NCI-H510A (cell line): ENCODE measurements at regions not wholly inside any gene's neighbourhood (a gene's known extent, or its start where the extent isn't known, plus 50 kb on each side); places are given as distances from the start of the nearest gene placed in this dataset.

Source experiments
- DNase-seq: peaks from one replicate; lab custom pipeline; 2025; lab: John Stamatoyannopoulos, UW

DNA sequence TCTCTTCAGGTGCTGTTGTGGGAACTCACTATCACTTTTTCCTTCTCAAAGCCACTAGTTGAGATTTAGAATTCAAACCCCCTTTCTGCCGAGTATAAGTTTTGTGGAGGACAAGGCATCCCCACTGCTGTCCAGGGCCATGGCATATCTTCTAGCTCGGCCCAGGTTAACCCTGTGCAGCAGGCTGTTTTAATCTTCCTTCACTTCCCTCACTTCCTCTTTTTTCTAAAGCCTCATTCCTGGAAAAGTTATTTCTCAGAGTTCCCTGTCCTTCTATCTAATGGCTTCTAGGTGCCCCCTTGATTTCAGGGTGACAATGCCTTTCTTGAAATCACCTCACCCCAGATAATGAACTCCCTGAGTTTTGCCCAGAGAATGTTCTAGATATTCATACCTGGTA is 222.3 kb downstream of the SNX10 start:
- DNase-seq, result no peak

DNA sequence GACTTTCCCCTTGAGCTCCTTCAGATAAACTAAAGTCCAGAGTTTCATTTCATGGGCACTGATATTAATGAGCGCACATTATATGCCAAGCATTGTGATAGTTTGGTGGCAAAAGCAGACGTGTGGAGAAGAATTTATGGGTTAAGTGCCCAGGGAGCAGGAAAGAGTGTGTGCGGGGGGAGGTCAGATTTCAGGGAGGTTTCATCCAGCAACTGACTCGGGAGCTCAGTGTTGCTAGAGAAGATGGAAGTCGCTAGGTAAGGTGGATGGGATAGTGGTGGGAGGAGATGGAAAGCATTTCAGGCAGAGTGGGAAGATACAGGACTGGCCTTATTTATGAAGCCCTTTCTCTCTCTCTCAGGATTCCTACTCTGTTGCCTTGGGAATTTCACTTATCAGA is 223.0 kb downstream of the SNX10 start:
- no peak for DNase-seq

DNA sequence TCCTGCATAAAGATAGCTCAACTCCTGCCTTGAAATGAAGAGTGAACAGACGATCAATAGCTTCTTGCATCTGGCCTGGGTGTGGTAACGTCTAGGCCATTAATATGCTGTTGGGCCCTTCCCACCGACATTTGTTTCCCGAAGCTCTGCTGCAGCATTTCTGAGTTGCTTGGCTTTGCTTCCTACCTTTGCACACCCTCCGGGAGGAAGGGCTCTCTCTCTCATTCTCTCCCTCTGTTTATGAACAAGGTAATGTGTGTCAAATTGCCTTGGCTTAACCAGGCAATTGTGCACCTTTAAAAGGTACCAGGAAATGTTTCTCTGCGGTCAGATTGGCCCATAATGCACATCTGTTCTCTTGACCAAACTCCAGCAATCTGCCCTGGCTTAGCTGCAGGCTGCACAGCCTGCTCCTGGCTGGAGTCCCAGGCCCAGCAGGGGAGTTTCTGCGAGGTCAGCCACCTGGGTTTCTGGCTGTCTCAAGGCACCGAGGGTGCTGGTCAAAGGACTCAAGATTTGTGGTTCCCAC is 223.7 kb downstream of the SNX10 start:
- DNase-seq, result peak; percentile 26

DNA sequence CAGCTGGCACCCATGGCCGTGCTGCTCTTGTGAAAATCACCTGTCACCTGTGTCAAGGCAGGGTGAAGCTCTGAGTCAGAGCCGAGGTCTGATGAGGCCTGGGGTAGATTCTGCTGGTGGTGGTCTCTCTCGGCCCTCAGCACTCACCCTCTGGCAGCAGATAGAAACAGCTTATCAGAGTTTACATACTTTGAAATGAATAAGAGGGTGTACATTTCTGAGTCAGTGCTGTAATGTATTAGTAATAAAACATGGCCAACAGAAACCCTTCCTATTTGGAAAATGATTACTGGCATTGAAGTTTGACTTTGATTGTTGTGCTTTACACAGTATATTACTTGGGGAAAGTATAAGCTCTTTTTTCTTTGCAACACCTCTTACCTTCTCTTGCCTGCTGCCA is 228.8 kb downstream of the SNX10 start:
- DNase-seq, result no peak

DNA sequence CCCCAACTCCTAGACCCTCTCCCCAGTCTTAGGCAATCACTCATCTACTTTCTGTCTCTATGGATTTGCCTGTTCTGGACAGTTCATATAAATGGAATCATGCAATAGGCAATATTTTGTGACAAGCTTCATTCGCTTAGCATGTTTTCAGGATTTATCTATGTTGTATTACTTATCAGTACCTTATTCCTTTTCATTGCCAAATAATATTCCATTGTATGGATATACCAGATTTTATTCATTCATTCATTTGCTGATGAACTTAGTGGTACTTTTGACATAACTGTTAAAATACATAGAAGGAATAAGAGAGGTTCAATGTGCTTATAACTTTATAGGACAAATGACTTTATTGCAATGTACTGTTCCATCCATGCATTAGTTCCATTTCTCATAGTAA is 231.0 kb downstream of the SNX10 start:
- no peak for DNase-seq

GRCh38 chr7:26525398-26526264 is 234.0 kb downstream of the SNX10 start:
- DNase-seq, result peak; percentile 44

DNA sequence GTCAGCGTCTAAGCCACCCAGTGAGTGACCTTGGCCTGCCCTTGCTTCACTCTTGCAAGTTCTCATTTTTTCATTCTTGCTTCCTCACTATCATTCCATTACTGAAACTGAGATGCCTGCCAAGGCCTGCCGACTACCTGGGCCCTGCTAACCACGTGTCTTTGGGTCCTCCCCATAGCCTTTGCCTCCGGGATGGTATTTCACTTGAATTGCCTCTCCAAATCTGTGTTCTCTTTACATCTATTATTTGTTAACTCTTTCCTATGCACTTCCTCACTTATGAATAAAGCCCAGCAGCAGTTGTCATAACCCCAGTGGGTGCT is 234.6 kb downstream of the SNX10 start:
- DNase-seq, result no peak

DNA sequence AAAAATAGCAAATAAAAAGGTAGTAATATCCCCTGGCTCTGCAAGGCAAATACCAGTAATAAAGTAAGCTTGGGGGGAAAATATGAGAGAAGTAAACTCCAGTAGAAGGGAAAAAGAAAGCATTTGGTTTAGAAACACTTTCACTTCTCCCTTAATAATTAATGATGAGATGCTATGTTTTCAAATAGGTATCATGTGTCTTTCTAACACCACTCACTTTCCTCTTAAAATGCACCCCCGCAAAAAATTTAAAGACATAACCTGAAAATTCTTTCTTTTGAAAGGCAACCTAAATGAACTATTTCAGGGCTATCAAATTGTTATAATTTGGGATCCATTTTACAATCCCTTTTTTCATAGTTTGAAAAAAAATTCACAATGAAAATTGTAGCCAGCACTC is 240.3 kb downstream of the SNX10 start:
- no peak for DNase-seq

DNA sequence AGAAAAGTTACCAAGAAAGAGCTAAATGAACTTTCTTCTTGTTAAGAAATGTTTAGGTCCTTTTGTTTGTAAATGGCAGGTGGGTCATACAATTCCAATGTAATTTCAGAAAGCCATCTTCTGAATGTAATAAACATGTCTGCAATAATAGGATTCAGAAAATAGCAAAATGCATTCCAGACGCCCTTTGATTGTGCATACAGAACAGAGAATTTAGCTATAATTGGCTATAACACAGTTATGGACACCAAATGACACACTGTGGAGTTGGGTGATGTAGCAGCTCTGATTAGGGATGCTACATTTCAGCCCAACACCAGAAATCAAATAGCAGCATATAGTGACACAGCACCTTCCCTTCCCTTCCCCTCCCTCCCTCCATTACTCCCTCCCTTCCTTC is 240.8 kb downstream of the SNX10 start:
- no peak for DNase-seq

- no peak for DNase-seq
Measured at GRCh38 chr7:26533217-26533616, 241.6 kb downstream of the SNX10 start.

GRCh38 chr7:26534649-26535482 is 243.2 kb downstream of the SNX10 start:
- DNase-seq, result peak; percentile 61

DNA sequence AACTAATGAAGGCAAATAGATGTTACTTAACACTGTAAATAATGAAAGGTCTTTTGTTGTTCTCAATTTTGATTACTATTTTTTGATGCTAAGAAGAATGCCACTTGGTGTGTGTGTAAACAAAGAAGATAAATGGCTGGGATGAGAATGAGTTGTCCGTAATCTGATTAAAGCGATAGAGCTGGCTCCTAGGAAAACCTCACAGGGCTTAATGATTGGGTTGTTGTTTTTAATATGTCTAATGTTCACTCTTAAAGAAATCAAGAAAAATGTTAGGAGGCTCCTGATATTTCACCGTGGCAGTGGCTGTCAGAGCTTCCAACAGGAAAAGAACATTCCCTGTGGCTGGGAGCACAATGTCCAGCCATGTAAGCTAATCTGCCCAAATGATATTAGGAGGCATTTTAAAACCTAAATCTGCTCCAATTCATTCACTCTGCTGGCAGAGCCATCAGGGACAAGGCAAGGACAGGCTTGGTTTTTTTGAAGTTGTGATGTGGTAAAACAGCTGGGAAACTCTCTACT is 243.9 kb downstream of the SNX10 start:
- no peak for DNase-seq

- DNase-seq, result no peak
Measured at GRCh38 chr7:26538216-26538615, 246.6 kb downstream of the SNX10 start.

DNA sequence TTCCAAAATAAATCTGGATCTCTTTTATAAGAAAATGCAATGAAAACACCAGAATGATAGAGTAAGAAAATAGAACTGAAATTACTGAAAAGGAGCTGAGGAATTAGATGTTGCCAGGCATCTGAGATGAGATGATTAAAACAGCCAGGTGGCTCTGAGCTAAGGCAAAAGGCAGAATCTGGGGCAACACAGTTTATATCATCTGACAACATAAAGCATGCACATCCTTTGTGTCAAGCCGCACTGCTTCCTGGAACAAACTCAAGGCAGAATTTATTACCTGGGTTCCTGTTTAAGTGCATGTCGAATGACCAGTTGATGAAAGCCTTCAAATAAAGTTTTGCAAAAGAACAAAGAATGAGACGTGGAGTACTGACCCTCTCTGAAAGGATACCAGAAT is 247.0 kb downstream of the SNX10 start:
- peak; percentile 12 for DNase-seq

DNA sequence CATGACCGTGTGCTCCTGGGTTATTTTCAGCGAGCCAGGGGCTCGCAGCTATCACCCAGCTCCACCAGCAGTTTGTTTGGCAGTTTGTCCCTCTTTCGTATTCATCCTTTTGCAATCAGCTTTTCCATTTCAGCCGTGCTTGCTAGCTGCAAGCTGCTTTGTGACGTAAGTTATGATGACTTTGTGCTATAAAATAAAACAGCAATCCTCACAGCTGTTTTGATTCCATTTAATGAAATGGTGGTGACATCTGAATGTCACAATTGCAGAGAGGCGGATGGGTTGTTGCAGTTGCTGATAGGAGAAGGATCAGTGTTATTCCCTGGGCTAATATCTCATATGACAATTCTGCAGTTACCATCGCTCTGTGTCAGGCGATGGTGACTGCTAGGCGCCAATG is 251.7 kb downstream of the SNX10 start:
- DNase-seq, result no peak

DNA sequence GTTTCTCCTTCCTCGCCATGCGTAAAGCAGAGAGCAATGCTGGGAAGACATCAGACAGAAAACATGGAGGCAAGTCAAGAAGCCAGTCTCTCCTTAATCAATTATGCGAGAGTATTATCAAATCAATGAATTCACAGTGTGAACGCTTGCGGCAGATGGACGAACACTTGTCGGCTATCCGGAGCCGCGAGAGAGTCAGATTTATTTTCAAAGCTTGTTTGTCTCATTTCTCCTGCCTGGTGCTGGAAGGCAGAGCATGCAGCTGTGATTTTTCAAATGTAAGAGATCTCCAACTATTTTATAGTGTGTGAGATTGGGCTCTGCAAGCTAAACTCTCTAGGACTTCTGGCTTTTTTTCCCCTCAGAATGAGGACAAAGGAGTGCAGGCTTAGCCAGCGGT is 252.3 kb downstream of the SNX10 start:
- DNase-seq, result no peak

DNA sequence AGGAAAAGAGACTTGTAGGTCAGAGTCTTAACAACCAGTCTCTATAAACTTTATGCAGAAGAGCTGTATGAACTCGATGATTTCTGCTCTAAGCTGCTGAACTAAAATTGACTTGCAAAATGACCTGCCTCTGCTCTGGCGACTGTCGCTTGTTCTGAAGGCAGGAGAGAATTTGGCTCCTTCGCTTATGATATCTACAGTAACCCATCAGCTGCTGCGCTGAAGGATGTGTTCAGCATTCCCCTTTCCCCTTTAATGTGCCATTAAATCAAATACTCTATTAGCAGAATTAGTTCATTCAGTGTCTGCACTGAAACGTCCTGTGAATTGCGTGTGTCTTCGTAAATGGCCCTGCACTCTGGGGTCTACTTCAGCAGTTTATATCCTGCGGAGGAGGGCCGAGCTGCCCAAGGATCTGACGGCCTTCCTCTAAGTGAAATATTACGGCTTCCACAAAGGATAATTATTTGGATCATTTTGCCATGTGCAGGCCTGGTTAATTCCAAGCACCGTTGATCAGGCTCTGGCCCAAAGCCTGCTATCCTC is 254.9 kb downstream of the SNX10 start:
- DNase-seq, result no peak

DNA sequence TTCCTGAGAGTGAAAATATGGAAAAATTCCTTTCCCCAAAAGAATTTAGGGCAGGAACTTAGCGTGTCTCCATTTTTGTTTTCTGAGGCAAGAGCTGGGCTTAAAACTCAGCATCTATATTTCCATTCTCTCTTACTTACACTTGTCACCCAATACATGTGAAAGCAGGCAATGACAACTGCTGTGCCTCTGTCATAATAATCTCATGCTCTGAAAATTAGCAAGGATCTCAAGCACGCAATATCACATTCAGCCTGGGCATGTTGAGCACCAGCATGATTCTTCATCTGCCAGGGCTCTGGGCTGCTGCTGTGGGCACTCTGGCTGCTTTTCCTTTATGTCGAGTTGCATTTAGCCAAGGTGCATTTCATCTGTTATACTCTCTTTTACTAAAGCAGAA is 255.5 kb downstream of the SNX10 start:
- DNase-seq, result no peak

GRCh38 chr7:26549281-26549944 is 257.8 kb downstream of the SNX10 start:
- DNase-seq, result no peak

GRCh38 chr7:26550492-26550891 is 258.8 kb downstream of the SNX10 start:
- DNase-seq, result no peak

GRCh38 chr7:26551740-26552139 is 260.1 kb downstream of the SNX10 start:
- DNase-seq, result no peak

GRCh38 chr7:26553128-26553527 is 261.5 kb downstream of the SNX10 start:
- DNase-seq, result no peak
